Thymus (tissue), 11 donors: ENCODE measurements at regions not wholly inside any gene's neighbourhood (a gene's known extent, or its start where the extent isn't known, plus 50 kb on each side); places are given as distances from the start of the nearest gene placed in this dataset.
"Not testable (repeated sequence)": the region's sequence is repeated elsewhere in the genome, so short reads cannot be mapped to it uniquely, and the experiment has no call there.

Experiments used
- DNase-seq, 9 donors: peaks; one replicate each; pipeline ENCODE4 v3.0.0-alpha.2; 2013; ENCODE audit warnings: low spot score in 9 of 9, low read depth in 6 of 9, missing footprints in 1 of 9
- H3K27ac ChIP-seq, 2 donors: one replicate each; pipeline ENCODE4 v1.5.1; 2013; ENCODE audit warnings: control low read depth in 1 of 2, low read depth in 1 of 2, low read length in 1 of 2, mild to moderate bottlenecking in 1 of 2, moderate library complexity in 1 of 2
- H3K27me3 ChIP-seq, 2 donors: one replicate each; pipeline ENCODE4 v1.5.1; 2013; ENCODE audit warnings: low read length in 1 of 2; ENCODE audit not compliant: control insufficient read depth in 2 of 2, insufficient read depth in 1 of 2
- H3K36me3 ChIP-seq, 2 donors: one replicate each; pipeline ENCODE4 v1.5.1; 2013; ENCODE audit warnings: low read length in 1 of 2, mild to moderate bottlenecking in 1 of 2, moderate library complexity in 1 of 2; ENCODE audit not compliant: control insufficient read depth in 2 of 2, insufficient read depth in 2 of 2
- H3K4me1 ChIP-seq, 2 donors: one replicate each; pipeline ENCODE4 v1.5.1; 2013; ENCODE audit warnings: low read length in 2 of 2; ENCODE audit not compliant: control insufficient read depth in 2 of 2, insufficient read depth in 2 of 2
- H3K4me3 ChIP-seq, 2 donors: one replicate each; pipeline ENCODE4 v1.5.1; 2013; ENCODE audit warnings: low read length in 2 of 2, control low read depth in 1 of 2, mild to moderate bottlenecking in 1 of 2
- H3K9me3 ChIP-seq, 2 donors: one replicate each; pipeline ENCODE4 v1.5.1; 2013; ENCODE audit warnings: low read length in 1 of 2, mild to moderate bottlenecking in 1 of 2; ENCODE audit not compliant: control insufficient read depth in 2 of 2, insufficient read depth in 1 of 2
- WGBS: extraction: QIAGEN DNeasy Blood & Tissue Kit; methylation state at CpG from one replicate; pipeline ENCODE4 v1.1.7; 2013; 5-methylcytosine and 5-hydroxymethylcytosine counted together
- donor health status: healthy.

GRCh38 chr19:29873801-29874575, 62.2 kb downstream of the CCNE1 start:
- H3K9me3 ChIP-seq, result no peaks in the 10 kb centered on the region
- H3K27me3 ChIP-seq, result peaks cover 23 to 36% of the 10 kb centered on the region in 2 donors
- H3K4me3 ChIP-seq, result peak overlapping the region in 1 of 2 donors; percentile 43
- H3K27ac ChIP-seq, result no peak overlapping the region
- no peaks in the 10 kb centered on the region for H3K36me3 ChIP-seq
- no peak for DNase-seq
- 40% methylated on average over 40 of the region's 40 CpGs for WGBS
- no peaks in the 10 kb centered on the region for H3K4me1 ChIP-seq

- Histone ChIP-seq H3K27me3 (peaks cover 23 to 37% of the 10 kb centered on the region in 2 donors), H3K4me3 (no peak overlapping the region)
- WGBS, result 96% methylated on average over 7 of the region's 7 CpGs
Observed at GRCh38 chr19:29875931-29876330, 64.1 kb downstream of the CCNE1 start.

GRCh38 chr19:29876414-29876813, 64.6 kb downstream of the CCNE1 start:
- H3K9me3 ChIP-seq, result no peaks in the 10 kb centered on the region
- no peak overlapping the region for H3K27ac ChIP-seq
- no peak overlapping the region for H3K4me3 ChIP-seq
- H3K4me1 ChIP-seq, result no peaks in the 10 kb centered on the region
- WGBS, result 48% methylated on average over 6 of the region's 6 CpGs
- no peak for DNase-seq
- no peaks in the 10 kb centered on the region for H3K36me3 ChIP-seq
- peaks cover 23 to 32% of the 10 kb centered on the region in 2 donors for H3K27me3 ChIP-seq

More at GRCh38 chr19:29875931-29876330, 64.1 kb downstream of the CCNE1 start:
- Histone ChIP-seq H3K4me1 (no peaks in the 10 kb centered on the region), H3K27ac (no peak overlapping the region), H3K9me3 (no peaks in the 10 kb centered on the region), H3K36me3 (no peaks in the 10 kb centered on the region)
- no peak for DNase-seq

GRCh38 chr19:29876908-29877307, 65.1 kb downstream of the CCNE1 start:
- WGBS, result 92% methylated on average over 4 of the region's 4 CpGs
- not testable (repeated sequence) for H3K4me1 ChIP-seq, H3K27ac ChIP-seq, DNase-seq, H3K9me3 ChIP-seq, H3K36me3 ChIP-seq, H3K4me3 ChIP-seq
- peaks cover 18 to 27% of the 10 kb centered on the region in 2 donors for H3K27me3 ChIP-seq

GRCh38 chr19:29878973-29879654, 62.9 kb upstream of the URI1 start:
- Histone ChIP-seq H3K36me3 (no peaks in the 10 kb centered on the region), H3K27ac (no peak overlapping the region), H3K9me3 (no peaks in the 10 kb centered on the region), H3K4me3 (no peak overlapping the region), H3K27me3 (peaks cover 0 to 6% of the 10 kb centered on the region in 2 donors), H3K4me1 (no peaks in the 10 kb centered on the region)
- 92% methylated on average over 17 of the region's 17 CpGs for WGBS
- DNase-seq, result no peak

DNA sequence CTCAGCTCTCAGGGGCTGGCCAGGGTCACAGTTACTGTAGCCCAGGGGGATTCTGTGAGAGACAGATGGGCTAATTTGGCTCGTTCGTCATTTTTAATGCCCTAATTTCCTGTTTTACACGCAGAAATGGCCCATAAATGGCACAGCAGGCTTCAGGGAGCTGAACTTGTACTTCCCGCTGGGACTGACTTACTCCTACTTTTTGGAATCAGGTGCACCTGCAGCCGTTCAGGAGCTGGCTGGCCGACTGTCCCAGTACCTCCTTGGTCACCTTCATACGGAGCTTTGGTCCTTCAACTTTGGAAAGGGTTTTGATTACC, 62.4 kb upstream of the URI1 start:
- no peaks in the 10 kb centered on the region for H3K9me3 ChIP-seq
- H3K4me3 ChIP-seq, result no peak overlapping the region
- DNase-seq, result no peak
- peaks cover 0 to 2% of the 10 kb centered on the region in 2 donors for H3K27me3 ChIP-seq
- H3K27ac ChIP-seq, result no peak overlapping the region
- 85% methylated on average over 7 of the region's 7 CpGs for WGBS
- H3K36me3 ChIP-seq, result no peaks in the 10 kb centered on the region
- H3K4me1 ChIP-seq, result no peaks in the 10 kb centered on the region

DNA sequence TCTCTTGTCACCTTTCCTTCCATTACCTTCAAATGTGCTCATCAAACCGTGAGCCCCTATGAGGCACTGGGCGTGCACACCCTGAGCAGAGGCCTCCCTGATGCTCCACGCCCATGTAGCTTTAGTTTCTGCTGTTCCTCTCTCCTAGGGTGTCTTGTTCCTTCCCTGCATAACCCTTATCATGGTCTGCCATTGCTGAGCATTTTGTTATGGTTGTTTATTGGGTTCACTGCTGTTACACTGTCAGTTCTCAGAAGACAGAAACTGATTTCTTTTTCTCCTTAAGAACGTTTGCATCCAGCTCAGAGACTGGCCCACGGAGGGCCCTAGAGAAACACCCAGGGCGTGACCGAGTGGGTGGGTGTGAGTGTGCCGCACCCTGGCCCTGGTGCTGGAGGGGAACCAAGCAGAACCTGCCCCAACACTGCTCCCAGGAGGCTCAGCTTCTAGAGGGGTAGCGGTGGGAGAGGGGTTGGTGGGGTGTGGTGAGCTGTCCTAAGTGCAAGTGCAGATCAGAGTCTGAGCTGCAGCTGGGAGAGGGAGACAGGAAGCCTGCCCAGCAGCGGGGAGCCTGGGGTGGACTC, 61.4 kb upstream of the URI1 start:
- no peak overlapping the region for H3K27ac ChIP-seq
- H3K4me1 ChIP-seq, result no peaks in the 10 kb centered on the region
- no peaks in the 10 kb centered on the region for H3K36me3 ChIP-seq
- DNase-seq, result no peak
- H3K9me3 ChIP-seq, result no peaks in the 10 kb centered on the region
- peaks cover 0 to 2% of the 10 kb centered on the region in 2 donors for H3K27me3 ChIP-seq
- no peak overlapping the region for H3K4me3 ChIP-seq
- WGBS, result 80% methylated on average over 10 of the region's 10 CpGs

DNA sequence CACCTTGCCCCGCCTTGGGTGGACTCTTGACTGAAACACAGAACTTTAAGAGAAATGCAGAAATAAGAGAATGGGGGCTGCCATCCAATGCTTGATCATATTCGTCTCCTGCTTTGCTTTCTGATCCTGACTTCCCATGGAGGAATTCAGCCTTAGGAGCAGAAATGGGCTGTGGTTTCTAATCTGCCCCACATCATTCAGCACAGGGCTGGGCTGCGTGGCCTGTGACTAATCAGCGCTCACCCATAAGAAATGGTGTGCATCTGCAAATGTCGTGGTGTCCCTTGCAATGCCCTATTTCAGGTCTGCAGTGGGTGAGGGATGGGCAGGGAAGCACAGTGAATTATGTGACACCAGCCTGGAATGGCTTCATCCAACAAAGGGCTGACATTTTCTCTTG, 60.7 kb upstream of the URI1 start:
- Histone ChIP-seq H3K27me3 (peaks cover 0 to 2% of the 10 kb centered on the region in 2 donors), H3K9me3 (no peaks in the 10 kb centered on the region), H3K27ac (no peak overlapping the region), H3K4me1 (no peaks in the 10 kb centered on the region), H3K4me3 (no peak overlapping the region), H3K36me3 (no peaks in the 10 kb centered on the region)
- no peak for DNase-seq
- 86% methylated on average over 5 of the region's 5 CpGs for WGBS

DNA sequence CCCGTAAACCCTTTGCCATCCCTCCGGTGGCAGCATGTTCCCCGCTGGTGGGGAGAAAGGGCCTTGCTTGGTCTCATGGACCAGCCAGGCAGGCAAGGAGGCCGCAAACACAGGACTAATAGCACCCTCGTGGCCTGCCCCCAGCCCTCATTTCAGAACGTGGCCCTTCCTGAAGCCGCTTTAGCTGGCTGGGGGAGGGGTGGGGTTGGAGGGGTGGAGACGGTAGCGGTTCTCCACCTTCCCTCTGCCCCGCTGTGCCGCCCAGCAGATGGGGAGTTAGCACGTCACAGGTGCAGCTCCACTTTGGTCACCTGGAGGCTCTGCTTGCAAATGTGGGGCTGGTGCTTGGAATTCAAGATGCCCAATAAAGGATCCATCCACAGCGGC, 59.3 kb upstream of the URI1 start:
- WGBS, result 89% methylated on average over 13 of the region's 13 CpGs
- no peaks in the 10 kb centered on the region for H3K9me3 ChIP-seq
- H3K4me1 ChIP-seq, result peaks cover 0 to 6% of the 10 kb centered on the region in 2 donors
- DNase-seq, result no peak
- H3K27ac ChIP-seq, result no peak overlapping the region
- peaks cover 0 to 2% of the 10 kb centered on the region in 2 donors for H3K27me3 ChIP-seq
- no peaks in the 10 kb centered on the region for H3K36me3 ChIP-seq
- H3K4me3 ChIP-seq, result no peak overlapping the region
